ENCODE measurements at regions not wholly inside any gene's neighbourhood (a gene's known extent, or its start where the extent isn't known, plus 50 kb on each side); places are given as distances from the start of the nearest gene placed in this dataset.

DNA sequence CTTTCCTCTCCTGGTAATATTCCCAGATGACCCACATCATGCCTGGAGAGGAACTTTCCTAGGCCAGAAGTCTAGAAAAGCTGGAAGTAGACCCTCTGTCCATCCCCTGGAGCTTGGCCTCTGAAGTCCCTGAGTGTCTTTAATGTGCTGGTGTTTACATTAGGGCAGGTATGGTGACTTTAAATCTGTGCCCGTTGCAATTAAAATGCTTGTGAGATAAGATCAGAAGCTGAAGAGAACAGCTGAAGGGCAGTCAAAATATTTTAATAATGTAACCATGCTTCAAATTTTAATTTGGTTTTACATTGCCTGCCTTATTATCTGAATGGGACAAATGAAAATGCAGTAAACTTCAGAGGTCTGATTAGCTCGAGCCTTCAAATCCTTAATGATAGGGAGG is 1022.5 kb downstream of the BCL11B start:
- no peak overlapping the region for H3K27ac ChIP-seq
- no peaks in the 10 kb centered on the region for H3K4me1 ChIP-seq
- H3K4me3 ChIP-seq: no peak overlapping the region
- H3K27me3 ChIP-seq: no peaks in the 10 kb centered on the region
- no peaks in the 10 kb centered on the region for H3K9me3 ChIP-seq
- intact Hi-C loops (cut with DNase I; ENCODE audit: low total_unique reads): no loop called here
- H3K36me3 ChIP-seq: no peaks in the 10 kb centered on the region
- DNase-seq (ENCODE audit: low spot score in 2 of 2): no peak
- TF ChIP-seq, protein P1, sequence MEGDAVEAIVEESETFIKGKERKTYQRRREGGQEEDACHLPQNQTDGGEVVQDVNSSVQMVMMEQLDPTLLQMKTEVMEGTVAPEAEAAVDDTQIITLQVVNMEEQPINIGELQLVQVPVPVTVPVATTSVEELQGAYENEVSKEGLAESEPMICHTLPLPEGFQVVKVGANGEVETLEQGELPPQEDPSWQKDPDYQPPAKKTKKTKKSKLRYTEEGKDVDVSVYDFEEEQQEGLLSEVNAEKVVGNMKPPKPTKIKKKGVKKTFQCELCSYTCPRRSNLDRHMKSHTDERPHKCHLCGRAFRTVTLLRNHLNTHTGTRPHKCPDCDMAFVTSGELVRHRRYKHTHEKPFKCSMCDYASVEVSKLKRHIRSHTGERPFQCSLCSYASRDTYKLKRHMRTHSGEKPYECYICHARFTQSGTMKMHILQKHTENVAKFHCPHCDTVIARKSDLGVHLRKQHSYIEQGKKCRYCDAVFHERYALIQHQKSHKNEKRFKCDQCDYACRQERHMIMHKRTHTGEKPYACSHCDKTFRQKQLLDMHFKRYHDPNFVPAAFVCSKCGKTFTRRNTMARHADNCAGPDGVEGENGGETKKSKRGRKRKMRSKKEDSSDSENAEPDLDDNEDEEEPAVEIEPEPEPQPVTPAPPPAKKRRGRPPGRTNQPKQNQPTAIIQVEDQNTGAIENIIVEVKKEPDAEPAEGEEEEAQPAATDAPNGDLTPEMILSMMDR (IDR thresholded peaks at IDR 0.05): no peak
- no peak for TF ChIP-seq POLR2AphosphoS5 (IDR thresholded peaks at IDR 0.05)
- TF ChIP-seq POLR2A (IDR thresholded peaks at IDR 0.05): no peak

GRCh38 chr14:98252820-98253219 is 1019.2 kb downstream of the BCL11B start:
- intact Hi-C loops (cut with DNase I; ENCODE audit: low total_unique reads): no loop called here
- no peak for DNase-seq (ENCODE audit: low spot score in 2 of 2)

DNA sequence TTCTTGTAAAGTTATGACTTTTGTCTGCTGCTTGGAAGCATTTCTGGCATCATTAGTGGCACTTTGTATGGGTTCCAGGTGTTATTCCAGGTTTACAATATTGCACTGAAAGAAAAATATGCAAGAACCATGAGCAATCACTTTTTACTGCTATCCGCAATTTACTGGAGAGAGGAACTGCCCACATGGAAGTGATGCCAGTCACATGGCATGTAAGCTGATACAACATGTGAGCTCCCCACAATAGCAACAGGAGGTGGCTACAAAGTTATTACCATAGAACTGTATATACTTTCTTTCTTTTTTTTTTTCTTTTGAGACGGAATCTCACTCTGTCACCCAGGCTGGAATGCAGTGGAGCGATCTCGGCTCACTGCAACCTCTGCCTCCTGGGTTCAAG is 1012.1 kb downstream of the BCL11B start:
- intact Hi-C loops (cut with DNase I; ENCODE audit: low total_unique reads): no loop called here
- Histone ChIP-seq H3K36me3 (no peaks in the 10 kb centered on the region), H3K4me1 (no peaks in the 10 kb centered on the region), H3K27ac (no peak overlapping the region), H3K27me3 (no peaks in the 10 kb centered on the region), H3K4me3 (no peak overlapping the region), H3K9me3 (no peaks in the 10 kb centered on the region)
- no peak for DNase-seq (ENCODE audit: low spot score in 2 of 2)
- TF ChIP-seq, protein P1 (IDR thresholded peaks at IDR 0.05): no peak
- no peak for TF ChIP-seq POLR2AphosphoS5 (IDR thresholded peaks at IDR 0.05)
- no peak for TF ChIP-seq POLR2A (IDR thresholded peaks at IDR 0.05)

More at GRCh38 chr14:98252820-98253219, 1019.2 kb downstream of the BCL11B start:
- Histone ChIP-seq H3K27ac (no peak overlapping the region), H3K9me3 (no peaks in the 10 kb centered on the region), H3K27me3 (no peaks in the 10 kb centered on the region), H3K4me1 (no peaks in the 10 kb centered on the region), H3K4me3 (no peak overlapping the region), H3K36me3 (no peaks in the 10 kb centered on the region)
- TF ChIP-seq, protein P1 (IDR thresholded peaks at IDR 0.05): no peak
- no peak for TF ChIP-seq POLR2A (IDR thresholded peaks at IDR 0.05)
- no peak for TF ChIP-seq POLR2AphosphoS5 (IDR thresholded peaks at IDR 0.05)

GRCh38 chr14:98262566-98262965 is 1009.4 kb downstream of the BCL11B start:
- H3K27ac ChIP-seq: no peak overlapping the region
- TF ChIP-seq, protein P1 (IDR thresholded peaks at IDR 0.05): no peak
- TF ChIP-seq POLR2AphosphoS5 (IDR thresholded peaks at IDR 0.05): no peak
- no peak for TF ChIP-seq POLR2A (IDR thresholded peaks at IDR 0.05)
- no peaks in the 10 kb centered on the region for H3K4me1 ChIP-seq
- intact Hi-C loops (cut with DNase I; ENCODE audit: low total_unique reads): no loop called here
- H3K4me3 ChIP-seq: no peak overlapping the region
- H3K9me3 ChIP-seq: no peaks in the 10 kb centered on the region
- no peaks in the 10 kb centered on the region for H3K36me3 ChIP-seq
- no peak for DNase-seq (ENCODE audit: low spot score in 2 of 2)
- H3K27me3 ChIP-seq: peaks cover 0 to 3% of the 10 kb centered on the region in 2 donors

GRCh38 chr14:98269533-98269932 is 1002.5 kb downstream of the BCL11B start:
- no peak for TF ChIP-seq POLR2AphosphoS5 (IDR thresholded peaks at IDR 0.05)
- no peak for TF ChIP-seq POLR2A (IDR thresholded peaks at IDR 0.05)
- TF ChIP-seq, protein P1 (IDR thresholded peaks at IDR 0.05): no peak
- H3K27me3 ChIP-seq: peaks cover 0 to 3% of the 10 kb centered on the region in 2 donors
- no peaks in the 10 kb centered on the region for H3K4me1 ChIP-seq
- no peak overlapping the region for H3K27ac ChIP-seq
- no peaks in the 10 kb centered on the region for H3K36me3 ChIP-seq
- no peak for DNase-seq (ENCODE audit: low spot score in 2 of 2)
- peaks cover 0 to 8% of the 10 kb centered on the region in 2 donors for H3K9me3 ChIP-seq
- intact Hi-C loops (cut with DNase I; ENCODE audit: low total_unique reads): no loop called here
- no peak overlapping the region for H3K4me3 ChIP-seq

All from breast epithelium (tissue), 4 donors.